GM23338 (cell line): ENCODE measurements at regions not wholly inside any gene's neighbourhood (a gene's known extent, or its start where the extent isn't known, plus 50 kb on each side); places are given as distances from the start of the nearest gene placed in this dataset.

Experiments used
- CREB1 ChIP-seq: fragments of 250-450 bp; sonication (Bioruptor Pico); IDR thresholded peaks from 2 replicates; pipeline ENCODE4 v1.5.0; 2020; ENCODE audit warnings: low read depth, mild to moderate bottlenecking, moderate library complexity
- EZH2 ChIP-seq: fragments of 200-600 bp; sonication (generic); IDR thresholded peaks from one replicate; pipeline ENCODE4 v1.8.0; 2017; ENCODE audit warnings: antibody characterized with exemption, mild to moderate bottlenecking, low read depth; ENCODE audit not compliant: unreplicated experiment
- EZH2phosphoT487 ChIP-seq: fragments of 200-600 bp; sonication (generic); IDR thresholded peaks from one replicate; pipeline ENCODE4 v1.8.1; 2018; ENCODE audit warnings: antibody characterized with exemption; ENCODE audit not compliant: unreplicated experiment
- NANOG ChIP-seq: IDR thresholded peaks from 2 replicates; pipeline ENCODE4 v1.6.1; 2016; ENCODE audit warnings: antibody characterized with exemption, borderline replicate concordance
- POLR2AphosphoS5 ChIP-seq: IDR thresholded peaks from 2 replicates; pipeline ENCODE4 v1.6.1; 2016; ENCODE audit warnings: antibody characterized with exemption, low read depth
- TF ChIP-seq, protein P1 (sequence below), 2 experiments: fragments of 200-600 bp in 1 of 2; sonication (generic) in 1 of 2; conservative IDR thresholded peaks; 2 replicates each; pipeline versions ENCODE4 v1.5.1 to v1.6.1; 2016 to 2017; ENCODE audit warnings: antibody characterized with exemption in 2 of 2, low read depth in 2 of 2, mild to moderate bottlenecking in 2 of 2, moderate library complexity in 1 of 2
- TF ChIP-seq, protein P2 (sequence below): IDR thresholded peaks from one replicate; pipeline ENCODE4 v1.6.1; 2018; ENCODE audit warnings: antibody characterized with exemption; ENCODE audit not compliant: unreplicated experiment

DNA sequence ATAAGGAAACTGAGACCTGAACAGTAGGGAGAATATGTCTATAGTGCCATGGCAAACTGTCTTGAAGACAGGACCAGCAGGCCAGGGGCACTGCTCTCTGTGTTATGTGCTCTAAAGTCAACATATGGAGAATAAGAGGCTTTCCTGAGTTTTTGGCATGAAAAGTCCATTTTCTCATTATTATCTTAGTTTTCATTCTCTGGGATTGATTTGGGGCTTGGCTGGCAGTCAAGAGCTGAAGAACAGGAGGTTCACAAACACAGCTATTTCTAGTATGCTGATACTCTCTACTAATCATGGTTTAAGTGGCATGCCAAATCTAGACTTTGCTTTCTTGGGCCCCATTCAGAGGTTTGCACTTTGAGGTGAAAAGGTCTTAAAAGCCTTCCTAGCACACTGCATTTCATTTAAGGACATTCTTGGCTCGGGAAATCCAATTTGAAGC is 404.4 kb downstream of the ZNF608 start:
- TF ChIP-seq, protein P1, sequence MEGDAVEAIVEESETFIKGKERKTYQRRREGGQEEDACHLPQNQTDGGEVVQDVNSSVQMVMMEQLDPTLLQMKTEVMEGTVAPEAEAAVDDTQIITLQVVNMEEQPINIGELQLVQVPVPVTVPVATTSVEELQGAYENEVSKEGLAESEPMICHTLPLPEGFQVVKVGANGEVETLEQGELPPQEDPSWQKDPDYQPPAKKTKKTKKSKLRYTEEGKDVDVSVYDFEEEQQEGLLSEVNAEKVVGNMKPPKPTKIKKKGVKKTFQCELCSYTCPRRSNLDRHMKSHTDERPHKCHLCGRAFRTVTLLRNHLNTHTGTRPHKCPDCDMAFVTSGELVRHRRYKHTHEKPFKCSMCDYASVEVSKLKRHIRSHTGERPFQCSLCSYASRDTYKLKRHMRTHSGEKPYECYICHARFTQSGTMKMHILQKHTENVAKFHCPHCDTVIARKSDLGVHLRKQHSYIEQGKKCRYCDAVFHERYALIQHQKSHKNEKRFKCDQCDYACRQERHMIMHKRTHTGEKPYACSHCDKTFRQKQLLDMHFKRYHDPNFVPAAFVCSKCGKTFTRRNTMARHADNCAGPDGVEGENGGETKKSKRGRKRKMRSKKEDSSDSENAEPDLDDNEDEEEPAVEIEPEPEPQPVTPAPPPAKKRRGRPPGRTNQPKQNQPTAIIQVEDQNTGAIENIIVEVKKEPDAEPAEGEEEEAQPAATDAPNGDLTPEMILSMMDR (conservative IDR thresholded peaks at IDR 0.05; ENCODE audit: low read depth in 2 of 2): no peak
- no peak for TF ChIP-seq POLR2AphosphoS5
- TF ChIP-seq EZH2phosphoT487: no peak
- no peak for TF ChIP-seq EZH2
- TF ChIP-seq, protein P2, sequence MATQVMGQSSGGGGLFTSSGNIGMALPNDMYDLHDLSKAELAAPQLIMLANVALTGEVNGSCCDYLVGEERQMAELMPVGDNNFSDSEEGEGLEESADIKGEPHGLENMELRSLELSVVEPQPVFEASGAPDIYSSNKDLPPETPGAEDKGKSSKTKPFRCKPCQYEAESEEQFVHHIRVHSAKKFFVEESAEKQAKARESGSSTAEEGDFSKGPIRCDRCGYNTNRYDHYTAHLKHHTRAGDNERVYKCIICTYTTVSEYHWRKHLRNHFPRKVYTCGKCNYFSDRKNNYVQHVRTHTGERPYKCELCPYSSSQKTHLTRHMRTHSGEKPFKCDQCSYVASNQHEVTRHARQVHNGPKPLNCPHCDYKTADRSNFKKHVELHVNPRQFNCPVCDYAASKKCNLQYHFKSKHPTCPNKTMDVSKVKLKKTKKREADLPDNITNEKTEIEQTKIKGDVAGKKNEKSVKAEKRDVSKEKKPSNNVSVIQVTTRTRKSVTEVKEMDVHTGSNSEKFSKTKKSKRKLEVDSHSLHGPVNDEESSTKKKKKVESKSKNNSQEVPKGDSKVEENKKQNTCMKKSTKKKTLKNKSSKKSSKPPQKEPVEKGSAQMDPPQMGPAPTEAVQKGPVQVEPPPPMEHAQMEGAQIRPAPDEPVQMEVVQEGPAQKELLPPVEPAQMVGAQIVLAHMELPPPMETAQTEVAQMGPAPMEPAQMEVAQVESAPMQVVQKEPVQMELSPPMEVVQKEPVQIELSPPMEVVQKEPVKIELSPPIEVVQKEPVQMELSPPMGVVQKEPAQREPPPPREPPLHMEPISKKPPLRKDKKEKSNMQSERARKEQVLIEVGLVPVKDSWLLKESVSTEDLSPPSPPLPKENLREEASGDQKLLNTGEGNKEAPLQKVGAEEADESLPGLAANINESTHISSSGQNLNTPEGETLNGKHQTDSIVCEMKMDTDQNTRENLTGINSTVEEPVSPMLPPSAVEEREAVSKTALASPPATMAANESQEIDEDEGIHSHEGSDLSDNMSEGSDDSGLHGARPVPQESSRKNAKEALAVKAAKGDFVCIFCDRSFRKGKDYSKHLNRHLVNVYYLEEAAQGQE: no peak
- no peak for TF ChIP-seq NANOG
- TF ChIP-seq CREB1: no peak
